ENCODE measurements at regions not wholly inside any gene's neighbourhood (a gene's known extent, or its start where the extent isn't known, plus 50 kb on each side); places are given as distances from the start of the nearest gene placed in this dataset.

DNA sequence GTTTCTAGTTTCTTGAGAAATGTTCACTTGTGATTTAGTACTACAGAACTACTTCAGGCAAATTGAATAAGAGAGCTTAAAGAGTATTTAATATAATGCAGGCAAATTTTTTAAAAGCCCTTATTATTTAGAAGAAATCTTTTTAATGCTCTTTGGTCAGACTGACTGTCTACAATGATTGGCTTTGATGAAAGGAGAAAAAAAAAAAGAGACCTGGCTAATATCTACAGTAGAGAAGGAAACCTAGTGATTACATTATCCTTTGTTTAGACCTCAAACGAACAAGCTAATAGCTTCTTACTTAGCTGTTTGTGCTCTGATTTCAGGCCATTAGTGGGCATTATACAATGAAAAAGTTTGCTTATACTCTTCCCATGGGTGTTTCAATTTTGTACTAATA, 1043.1 kb downstream of the JRKL start:
- no peak overlapping the region for H3K27ac Mint-ChIP-seq

DNA sequence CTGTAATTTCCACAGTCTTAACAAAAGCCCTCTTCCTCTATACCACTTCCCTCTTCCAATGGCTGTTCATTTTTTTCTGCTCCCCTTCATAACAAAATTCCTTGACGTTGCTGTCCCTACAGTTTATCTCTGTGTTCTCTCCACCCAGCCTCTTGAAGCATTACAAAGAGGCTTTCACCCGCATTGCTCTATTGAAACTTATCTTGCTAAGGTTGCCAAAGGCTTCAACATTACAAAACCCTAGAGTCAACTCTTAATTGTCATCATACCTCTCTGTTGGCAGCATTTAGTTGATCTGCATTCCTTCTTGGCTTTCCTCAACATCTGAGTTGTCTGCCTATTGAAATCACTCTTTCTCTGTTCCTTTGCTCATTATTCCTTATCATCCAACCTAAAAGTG, 1055.7 kb downstream of the JRKL start:
- Mint-ChIP-seq H3K9me3 (peaks cover 3 to 25% of the 10 kb centered on the region in 2 donors), H3K4me3 (no peak overlapping the region), H3K4me1 (no peaks in the 10 kb centered on the region), H3K27ac (no peak overlapping the region), H3K27me3 (no peaks in the 10 kb centered on the region)
- DNase-seq, result no peak
- no peak for ATAC-seq

More for the DNA sequence above, 1043.1 kb downstream of the JRKL start:
- no peak for DNase-seq
- Mint-ChIP-seq H3K9me3 (peaks cover 0 to 9% of the 10 kb centered on the region in 2 donors), H3K4me3 (no peak overlapping the region), H3K4me1 (no peaks in the 10 kb centered on the region), H3K27me3 (no peaks in the 10 kb centered on the region)
- ATAC-seq, result no peak

DNA sequence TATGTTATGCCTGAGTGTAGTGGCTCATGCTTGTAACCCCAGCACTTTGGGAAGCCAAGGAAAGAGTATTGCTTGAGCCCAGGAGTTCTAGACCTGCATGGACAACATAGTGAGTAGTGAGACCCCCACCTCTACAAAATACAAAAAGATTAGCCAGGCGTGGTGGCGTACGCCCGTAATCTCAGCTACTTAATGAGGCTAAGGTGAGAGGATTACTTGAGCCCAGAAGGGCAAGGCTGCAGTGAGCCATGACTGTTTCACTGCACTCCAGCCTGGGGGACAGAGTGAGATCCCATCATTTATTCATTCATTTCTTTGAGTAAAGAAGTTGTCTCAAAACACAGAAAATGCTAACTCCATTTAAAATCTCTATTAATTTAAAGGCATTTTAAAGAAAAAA, 1061.6 kb downstream of the JRKL start:
- peaks cover under 1 to 11% of the 10 kb centered on the region in 2 donors for H3K9me3 Mint-ChIP-seq
- DNase-seq (no peak), ATAC-seq (no peak)
- H3K4me3 Mint-ChIP-seq, result no peak overlapping the region
- H3K27ac Mint-ChIP-seq, result no peak overlapping the region
- H3K4me1 Mint-ChIP-seq, result no peaks in the 10 kb centered on the region
- no peaks in the 10 kb centered on the region for H3K27me3 Mint-ChIP-seq

DNA sequence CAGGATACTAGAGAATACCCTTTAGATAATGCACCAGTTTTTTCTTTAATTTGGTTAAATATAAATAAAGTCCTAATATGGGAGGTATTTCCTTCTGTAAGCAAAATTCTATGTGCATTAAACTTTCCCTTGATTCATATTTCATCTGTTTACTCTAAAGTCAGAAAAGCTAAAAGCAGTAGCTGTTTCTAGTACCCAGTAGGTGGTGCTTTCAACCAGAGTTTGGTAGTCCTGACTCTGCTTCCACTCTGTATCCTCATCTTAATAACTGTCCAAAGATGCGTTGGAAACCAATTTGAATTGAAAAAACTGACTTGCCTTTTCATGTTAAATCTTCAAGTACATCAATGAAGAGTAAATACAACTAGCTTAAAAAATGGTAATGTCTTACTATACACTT, 1065.2 kb downstream of the JRKL start:
- ATAC-seq (no peak), DNase-seq (no peak)
- H3K9me3 Mint-ChIP-seq, result peaks cover 8 to 11% of the 10 kb centered on the region in 2 donors
- no peak overlapping the region for H3K27ac Mint-ChIP-seq
- H3K27me3 Mint-ChIP-seq, result no peaks in the 10 kb centered on the region
- H3K4me3 Mint-ChIP-seq, result no peak overlapping the region
- H3K4me1 Mint-ChIP-seq, result no peaks in the 10 kb centered on the region

DNA sequence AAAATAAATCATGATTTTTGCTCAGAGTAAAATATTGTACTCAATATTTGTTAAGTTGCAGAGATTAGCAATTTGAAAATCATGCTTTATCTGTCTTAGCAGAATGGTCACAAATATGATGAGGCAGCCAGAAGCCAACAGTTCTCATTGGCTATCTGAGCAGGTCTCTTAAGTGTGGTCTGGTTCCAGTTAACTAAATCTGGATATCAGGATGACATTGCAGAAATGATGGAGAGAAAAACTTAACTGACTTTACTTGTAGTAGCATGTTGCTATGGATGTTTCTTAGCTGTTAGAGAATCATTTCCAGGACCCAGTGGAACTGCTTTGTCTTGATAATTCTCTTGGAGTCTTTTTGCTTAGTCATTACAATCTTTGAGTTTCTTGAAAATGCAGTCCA, 1070.3 kb downstream of the JRKL start:
- no peaks in the 10 kb centered on the region for H3K4me1 Mint-ChIP-seq
- ATAC-seq, result no peak
- DNase-seq, result no peak
- H3K9me3 Mint-ChIP-seq, result peaks cover 19 to 40% of the 10 kb centered on the region in 2 donors
- no peak overlapping the region for H3K4me3 Mint-ChIP-seq
- no peak overlapping the region for H3K27ac Mint-ChIP-seq
- H3K27me3 Mint-ChIP-seq, result no peaks in the 10 kb centered on the region

GRCh38 chr11:97461044-97461880, 1071.4 kb downstream of the JRKL start:
- Mint-ChIP-seq H3K4me1 (no peaks in the 10 kb centered on the region), H3K9me3 (peaks cover 19 to 42% of the 10 kb centered on the region in 2 donors), H3K27ac (no peak overlapping the region), H3K27me3 (no peaks in the 10 kb centered on the region), H3K4me3 (no peak overlapping the region)
- ATAC-seq (peak; percentile 28), DNase-seq (no peak)

GRCh38 chr11:97461934-97462333, 1072.1 kb downstream of the JRKL start:
- ATAC-seq (peak; percentile 7), DNase-seq (no peak)
- no peak overlapping the region for H3K27ac Mint-ChIP-seq
- no peaks in the 10 kb centered on the region for H3K4me1 Mint-ChIP-seq
- H3K27me3 Mint-ChIP-seq, result no peaks in the 10 kb centered on the region
- H3K4me3 Mint-ChIP-seq, result no peak overlapping the region
- H3K9me3 Mint-ChIP-seq, result peaks cover 19 to 42% of the 10 kb centered on the region in 2 donors

GRCh38 chr11:97463891-97464290, 1074.1 kb downstream of the JRKL start:
- Mint-ChIP-seq H3K4me1 (no peaks in the 10 kb centered on the region), H3K4me3 (no peak overlapping the region), H3K27me3 (no peaks in the 10 kb centered on the region), H3K9me3 (peaks cover 23 to 42% of the 10 kb centered on the region in 2 donors), H3K27ac (no peak overlapping the region)
- ATAC-seq (no peak), DNase-seq (no peak)

DNA sequence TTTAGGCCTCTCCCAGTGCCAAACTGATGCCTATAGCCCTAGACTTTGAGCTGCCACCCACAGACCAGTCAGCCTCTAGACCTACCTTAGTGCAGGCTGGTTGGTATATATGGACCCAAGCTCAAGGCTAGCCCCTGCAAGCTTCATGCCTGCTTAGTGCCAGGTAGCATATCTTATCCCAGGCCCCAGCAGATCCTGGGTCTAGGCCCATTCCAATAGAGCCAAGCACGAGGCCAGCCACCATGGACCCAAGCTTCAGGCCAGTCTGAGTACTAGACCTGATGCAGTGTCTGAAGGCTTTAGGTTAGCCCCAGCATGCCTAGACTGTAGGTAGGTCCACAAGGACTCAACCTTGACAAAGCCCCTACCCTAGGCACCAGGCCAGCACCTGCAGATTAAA, 1081.7 kb downstream of the JRKL start:
- Mint-ChIP-seq H3K9me3 (peaks cover 26 to 37% of the 10 kb centered on the region in 2 donors), H3K27ac (no peak overlapping the region), H3K4me1 (no peaks in the 10 kb centered on the region), H3K4me3 (no peak overlapping the region), H3K27me3 (no peaks in the 10 kb centered on the region)
- ATAC-seq (no peak), DNase-seq (no peak)

DNA sequence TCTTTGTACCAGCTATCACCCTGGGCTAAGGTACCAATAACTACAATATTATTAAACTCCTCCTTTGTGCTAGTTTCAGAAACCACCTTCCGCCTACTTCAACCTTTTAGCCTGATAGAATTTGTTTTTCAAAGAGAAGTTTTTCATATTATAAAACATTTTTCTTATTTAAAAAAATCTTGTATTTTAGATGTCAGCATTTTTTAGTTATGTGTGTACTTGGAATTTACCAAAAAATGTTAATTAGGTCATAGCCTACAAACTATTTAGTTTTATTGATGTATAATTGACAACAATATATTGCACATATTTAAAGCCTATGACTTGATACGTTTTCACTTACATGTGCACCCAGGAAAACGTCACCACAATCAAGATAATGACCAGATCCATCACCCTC, 1097.6 kb downstream of the JRKL start:
- Mint-ChIP-seq H3K27me3 (no peaks in the 10 kb centered on the region), H3K4me1 (no peaks in the 10 kb centered on the region), H3K9me3 (peaks cover 8 to 35% of the 10 kb centered on the region in 2 donors), H3K27ac (no peak overlapping the region), H3K4me3 (no peak overlapping the region)
- no peak for DNase-seq
- no peak for ATAC-seq

DNA sequence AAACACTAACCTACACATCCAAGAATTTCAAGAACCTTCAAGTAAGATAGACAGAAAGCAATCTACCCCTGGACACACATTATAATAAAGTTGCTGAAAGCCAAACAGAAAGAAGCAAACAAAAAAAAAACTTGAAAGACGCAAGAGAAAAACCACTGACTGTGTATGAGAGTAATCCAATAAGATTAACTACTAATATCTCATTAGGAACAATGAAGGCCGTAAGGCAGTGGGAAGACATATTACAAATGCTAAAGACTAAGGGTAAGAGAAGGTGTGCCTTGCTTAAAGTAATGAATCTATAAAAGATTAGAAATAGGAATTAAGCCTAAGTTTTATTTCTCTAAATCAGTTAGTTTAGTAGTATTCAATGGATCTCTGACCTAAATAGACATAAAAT, 1109.1 kb downstream of the JRKL start:
- DNase-seq (no peak), ATAC-seq (no peak)
- Mint-ChIP-seq H3K9me3 (peaks cover 14 to 17% of the 10 kb centered on the region in 2 donors), H3K4me3 (no peak overlapping the region), H3K4me1 (no peaks in the 10 kb centered on the region), H3K27ac (no peak overlapping the region), H3K27me3 (no peaks in the 10 kb centered on the region)

- DNase-seq, result no peak
Measured at GRCh38 chr11:97502201-97502600, 1112.4 kb downstream of the JRKL start.

GRCh38 chr11:97506076-97506759, 1116.4 kb downstream of the JRKL start:
- Mint-ChIP-seq H3K27me3 (no peaks in the 10 kb centered on the region), H3K27ac (no peak overlapping the region), H3K4me1 (no peaks in the 10 kb centered on the region), H3K9me3 (peaks cover 15 to 18% of the 10 kb centered on the region in 2 donors), H3K4me3 (no peak overlapping the region)
- DNase-seq (no peak), ATAC-seq (no peak)

More at GRCh38 chr11:97502201-97502600, 1112.4 kb downstream of the JRKL start:
- Mint-ChIP-seq H3K27me3 (no peaks in the 10 kb centered on the region), H3K4me1 (no peaks in the 10 kb centered on the region), H3K9me3 (peaks cover 9 to 17% of the 10 kb centered on the region in 2 donors), H3K27ac (no peak overlapping the region), H3K4me3 (no peak overlapping the region)
- no peak for ATAC-seq

GRCh38 chr11:97514446-97514845, 1124.6 kb downstream of the JRKL start:
- Mint-ChIP-seq H3K4me3 (no peak overlapping the region), H3K4me1 (no peaks in the 10 kb centered on the region), H3K27ac (no peak overlapping the region), H3K9me3 (peaks cover 13 to 16% of the 10 kb centered on the region in 2 donors), H3K27me3 (no peaks in the 10 kb centered on the region)
- DNase-seq, result no peak
- ATAC-seq, result no peak

- Mint-ChIP-seq H3K9me3 (peaks cover 13 to 14% of the 10 kb centered on the region in 2 donors), H3K27me3 (no peaks in the 10 kb centered on the region), H3K27ac (no peak overlapping the region), H3K4me1 (no peaks in the 10 kb centered on the region), H3K4me3 (no peak overlapping the region)
- ATAC-seq (no peak), DNase-seq (no peak)
Measured at GRCh38 chr11:97516688-97517087, 1126.9 kb downstream of the JRKL start.

GRCh38 chr11:97525273-97525672, 1135.5 kb downstream of the JRKL start:
- Mint-ChIP-seq H3K9me3 (peaks cover 10 to 12% of the 10 kb centered on the region in 2 donors), H3K27ac (no peak overlapping the region), H3K4me1 (no peaks in the 10 kb centered on the region), H3K4me3 (no peak overlapping the region), H3K27me3 (no peaks in the 10 kb centered on the region)
- ATAC-seq (no peak), DNase-seq (no peak)

All from stimulated activated naive CD8-positive, alpha-beta T cell treated with anti-CD3 and anti-CD28 coated beads, Interleukin-15, amount 100 ng/mL, for 72 hours (primary cell).